Liver (tissue), 8 donors: ENCODE measurements at regions not wholly inside any gene's neighbourhood (a gene's known extent, or its start where the extent isn't known, plus 50 kb on each side); places are given as distances from the start of the nearest gene placed in this dataset.
"Not testable (repeated sequence)": the region's sequence is repeated elsewhere in the genome, so short reads cannot be mapped to it uniquely, and the experiment has no call there.

ENCODE experiments used
- DNase-seq: peaks from one replicate; pipeline ENCODE4 v3.0.0-alpha.2; 2017; ENCODE audit warnings: low spot score
- H3K27ac ChIP-seq, 2 donors: one replicate each; pipeline ENCODE4 v1.7.0; 2013; ENCODE audit warnings: inconsistent platforms in 2 of 2, low read length in 2 of 2, control low read depth in 1 of 2, low read depth in 1 of 2, mild to moderate bottlenecking in 1 of 2
- H3K27me3 ChIP-seq, 4 donors: one replicate each; pipeline versions ENCODE4 v1.6.1 to v1.7.0; 2013; ENCODE audit warnings: low read length in 3 of 4, inconsistent platforms in 1 of 4, mild to moderate bottlenecking in 1 of 4, moderate library complexity in 1 of 4; ENCODE audit not compliant: control insufficient read depth in 4 of 4, insufficient read depth in 4 of 4
- H3K36me3 ChIP-seq, 4 donors: one replicate each; pipeline versions ENCODE4 v1.6.1 to v1.7.0; 2013; ENCODE audit warnings: low read length in 3 of 4, mild to moderate bottlenecking in 3 of 4, low read depth in 1 of 4, moderate library complexity in 1 of 4; ENCODE audit not compliant: control insufficient read depth in 4 of 4, insufficient read depth in 3 of 4
- H3K4me1 ChIP-seq, 4 donors: one replicate each; pipeline versions ENCODE4 v1.6.1 to v1.7.0; 2013; ENCODE audit warnings: low read length in 3 of 4, mild to moderate bottlenecking in 3 of 4, moderate library complexity in 1 of 4; ENCODE audit not compliant: control insufficient read depth in 4 of 4, insufficient read depth in 4 of 4
- H3K4me3 ChIP-seq, 3 donors: one replicate each; pipeline versions ENCODE4 v1.6.1 to v1.7.0; 2013; ENCODE audit warnings: low read length in 3 of 3, control low read depth in 1 of 3, low read depth in 1 of 3, mild to moderate bottlenecking in 1 of 3
- H3K9ac ChIP-seq, 2 donors: one replicate each; pipeline ENCODE4 v1.7.0; 2013; ENCODE audit warnings: low read length in 2 of 2, mild to moderate bottlenecking in 2 of 2, moderate library complexity in 2 of 2, control low read depth in 1 of 2, low read depth in 1 of 2
- H3K9me3 ChIP-seq, 4 donors: one replicate each; pipeline versions ENCODE4 v1.6.1 to v1.7.0; 2013; ENCODE audit warnings: low read length in 3 of 4; ENCODE audit not compliant: control insufficient read depth in 4 of 4
- EGR1 ChIP-seq, 2 donors: IDR thresholded peaks; 2 replicates each; pipeline ENCODE4 v1.6.1; 2016 to 2018; ENCODE audit warnings: antibody characterized with exemption in 2 of 2, low read depth in 2 of 2
- FOXA2 ChIP-seq: IDR thresholded peaks from 2 replicates; pipeline ENCODE4 v1.6.1; 2016; ENCODE audit warnings: antibody characterized with exemption
- GABPA ChIP-seq, 2 donors: IDR thresholded peaks in 1 of 2; conservative IDR thresholded peaks in 1 of 2; 2 replicates each; pipeline ENCODE4 v1.6.1; 2016; ENCODE audit warnings: antibody characterized with exemption in 2 of 2, mild to moderate bottlenecking in 1 of 2, moderate library complexity in 1 of 2
- HNF4G ChIP-seq: IDR thresholded peaks from 2 replicates; pipeline ENCODE4 v1.6.1; 2016; ENCODE audit warnings: antibody characterized with exemption
- JUND ChIP-seq, 2 donors: IDR thresholded peaks; 2 replicates each; pipeline ENCODE4 v1.6.1; 2016; ENCODE audit warnings: antibody characterized with exemption in 2 of 2
- MAX ChIP-seq: IDR thresholded peaks from 2 replicates; pipeline ENCODE4 v1.6.1; 2016; ENCODE audit warnings: antibody characterized with exemption
- NR2F2 ChIP-seq: IDR thresholded peaks from 2 replicates; pipeline ENCODE4 v1.6.1; 2016; ENCODE audit warnings: antibody characterized with exemption
- RAD21 ChIP-seq, 2 donors: IDR thresholded peaks; 2 replicates each; pipeline ENCODE4 v1.6.1; 2016; ENCODE audit warnings: antibody characterized with exemption in 2 of 2, mild to moderate bottlenecking in 2 of 2
- REST ChIP-seq: IDR thresholded peaks from 2 replicates; pipeline ENCODE4 v1.6.1; 2016; ENCODE audit warnings: antibody characterized with exemption, mild to moderate bottlenecking
- RXRA ChIP-seq, 2 donors: IDR thresholded peaks; 2 replicates each; pipeline ENCODE4 v1.6.1; 2017 to 2018; ENCODE audit warnings: antibody characterized with exemption in 2 of 2, mild to moderate bottlenecking in 1 of 2
- TAF1 ChIP-seq: conservative IDR thresholded peaks from 2 replicates; pipeline ENCODE4 v1.6.1; 2016; ENCODE audit warnings: antibody characterized with exemption, mild to moderate bottlenecking
- YY1 ChIP-seq: IDR thresholded peaks from 2 replicates; pipeline ENCODE4 v1.6.1; 2016; ENCODE audit warnings: antibody characterized with exemption, mild to moderate bottlenecking
- ZBTB33 ChIP-seq: IDR thresholded peaks from 2 replicates; pipeline ENCODE4 v1.6.1; 2016; ENCODE audit warnings: antibody characterized with exemption
- WGBS: extraction: QIAGEN DNeasy Blood & Tissue Kit; methylation state at CpG from one replicate; pipeline ENCODE4 v1.1.7; 2013; 5-methylcytosine and 5-hydroxymethylcytosine counted together
- TF ChIP-seq, protein P1 (sequence below): IDR thresholded peaks from 2 replicates; pipeline ENCODE4 v1.6.1; 2016; ENCODE audit warnings: antibody characterized with exemption
- TF ChIP-seq, protein P2 (sequence below): fragments of 150-350 bp; IDR thresholded peaks from 2 replicates; pipeline ENCODE4 v1.5.1; 2017; ENCODE audit warnings: improper control_type of control experiment, low read depth, low read length; ENCODE audit not compliant: missing input control
- donor health status: healthy.
- donor health status: healthy.
- donor health status: healthy.
- donor health status: healthy.
- donor health status: healthy.

DNA sequence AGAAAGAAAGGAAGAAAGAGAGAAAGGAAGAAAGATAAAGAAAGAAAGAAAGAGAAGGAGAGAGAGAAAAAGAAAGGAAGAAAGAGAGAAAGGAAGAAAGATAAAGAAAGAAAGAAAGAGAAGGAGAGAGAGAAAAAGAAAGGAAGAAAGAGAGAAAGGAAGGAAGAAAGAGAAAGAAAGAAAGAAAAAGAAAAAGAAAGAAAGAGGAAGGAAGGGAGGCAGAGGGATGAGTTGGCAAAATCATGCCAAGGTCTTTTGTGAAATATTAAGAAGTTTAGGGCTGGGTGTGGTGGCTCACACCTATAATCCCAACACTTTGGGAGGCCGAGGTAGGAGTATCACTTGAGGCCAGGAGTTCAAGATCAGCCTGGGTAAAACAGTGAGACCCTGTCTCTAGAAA, 675.8 kb upstream of the NRP1 start:
- not testable (repeated sequence) for DNase-seq, H3K36me3 ChIP-seq, H3K9ac ChIP-seq, H3K27ac ChIP-seq, H3K9me3 ChIP-seq, H3K4me1 ChIP-seq, H3K4me3 ChIP-seq, H3K27me3 ChIP-seq
- WGBS, result 83% methylated on average over 1 of the region's 1 CpG

DNA sequence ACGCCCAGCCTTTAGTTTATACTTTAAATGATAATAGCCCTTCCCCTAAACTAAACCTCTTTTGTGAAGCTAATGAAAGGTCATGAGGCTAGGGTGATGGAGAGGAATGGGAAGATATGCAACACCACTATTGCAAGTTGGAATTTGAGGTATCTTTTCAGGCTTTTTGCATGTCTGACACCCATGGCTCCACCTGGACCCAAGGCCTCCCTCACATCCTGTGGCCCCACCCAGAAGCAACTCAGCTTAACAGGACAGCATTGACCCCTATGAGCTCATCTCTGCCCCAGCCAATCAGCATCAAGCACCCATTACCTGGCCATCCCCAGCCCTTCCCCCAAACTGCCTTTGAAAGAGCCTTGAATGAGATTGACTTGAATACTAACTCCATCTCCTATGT, 674.2 kb upstream of the NRP1 start:
- 98% methylated on average over 1 of the region's 1 CpG for WGBS
- Histone ChIP-seq H3K9me3 (no peaks in the 10 kb centered on the region), H3K36me3 (no peaks in the 10 kb centered on the region), H3K4me3 (no peak overlapping the region), H3K27ac (no peak overlapping the region), H3K4me1 (no peaks in the 10 kb centered on the region), H3K9ac (no peak overlapping the region), H3K27me3 (no peaks in the 10 kb centered on the region)
- TF ChIP-seq REST, result no peak
- no peak for TF ChIP-seq JUND (IDR thresholded peaks at IDR 0.05)
- TF ChIP-seq ZBTB33, result no peak
- no peak for TF ChIP-seq YY1
- no peak for TF ChIP-seq NR2F2
- no peak for TF ChIP-seq MAX
- no peak for TF ChIP-seq TAF1
- TF ChIP-seq FOXA2, result no peak
- TF ChIP-seq, protein P1, sequence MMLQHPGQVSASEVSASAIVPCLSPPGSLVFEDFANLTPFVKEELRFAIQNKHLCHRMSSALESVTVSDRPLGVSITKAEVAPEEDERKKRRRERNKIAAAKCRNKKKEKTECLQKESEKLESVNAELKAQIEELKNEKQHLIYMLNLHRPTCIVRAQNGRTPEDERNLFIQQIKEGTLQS, result no peak
- TF ChIP-seq, protein P2, sequence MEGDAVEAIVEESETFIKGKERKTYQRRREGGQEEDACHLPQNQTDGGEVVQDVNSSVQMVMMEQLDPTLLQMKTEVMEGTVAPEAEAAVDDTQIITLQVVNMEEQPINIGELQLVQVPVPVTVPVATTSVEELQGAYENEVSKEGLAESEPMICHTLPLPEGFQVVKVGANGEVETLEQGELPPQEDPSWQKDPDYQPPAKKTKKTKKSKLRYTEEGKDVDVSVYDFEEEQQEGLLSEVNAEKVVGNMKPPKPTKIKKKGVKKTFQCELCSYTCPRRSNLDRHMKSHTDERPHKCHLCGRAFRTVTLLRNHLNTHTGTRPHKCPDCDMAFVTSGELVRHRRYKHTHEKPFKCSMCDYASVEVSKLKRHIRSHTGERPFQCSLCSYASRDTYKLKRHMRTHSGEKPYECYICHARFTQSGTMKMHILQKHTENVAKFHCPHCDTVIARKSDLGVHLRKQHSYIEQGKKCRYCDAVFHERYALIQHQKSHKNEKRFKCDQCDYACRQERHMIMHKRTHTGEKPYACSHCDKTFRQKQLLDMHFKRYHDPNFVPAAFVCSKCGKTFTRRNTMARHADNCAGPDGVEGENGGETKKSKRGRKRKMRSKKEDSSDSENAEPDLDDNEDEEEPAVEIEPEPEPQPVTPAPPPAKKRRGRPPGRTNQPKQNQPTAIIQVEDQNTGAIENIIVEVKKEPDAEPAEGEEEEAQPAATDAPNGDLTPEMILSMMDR, result no peak
- no peak for TF ChIP-seq GABPA (IDR thresholded peaks at IDR 0.05 in 1 of 2, conservative IDR thresholded peaks at IDR 0.05 in 1 of 2)
- no peak for TF ChIP-seq RXRA (IDR thresholded peaks at IDR 0.05)
- no peak for TF ChIP-seq HNF4G
- TF ChIP-seq EGR1 (IDR thresholded peaks at IDR 0.05; ENCODE audit: low read depth in 2 of 2), result no peak
- no peak for TF ChIP-seq RAD21 (IDR thresholded peaks at IDR 0.05)
- DNase-seq, result no peak
